Choroid plexus epithelial cell (primary cell): ENCODE measurements at regions not wholly inside any gene's neighbourhood (a gene's known extent, or its start where the extent isn't known, plus 50 kb on each side); places are given as distances from the start of the nearest gene placed in this dataset.

Source experiments
- DNase-seq: peaks from one replicate; pipeline ENCODE4 v3.0.0-alpha.2; 2010; ENCODE audit warnings: low read depth
- H3K4me3 ChIP-seq: 2 replicates; pipeline ENCODE4 v1.5.1; 2011; ENCODE audit warnings: low read depth, mild to moderate bottlenecking, control low read depth, low read length, moderate library complexity
- CTCF ChIP-seq: conservative IDR thresholded peaks from 2 replicates; pipeline ENCODE4 v1.5.1; 2011; ENCODE audit warnings: low read depth, mild to moderate bottlenecking, control low read depth, inconsistent platforms, low read length, moderate library complexity

DNA sequence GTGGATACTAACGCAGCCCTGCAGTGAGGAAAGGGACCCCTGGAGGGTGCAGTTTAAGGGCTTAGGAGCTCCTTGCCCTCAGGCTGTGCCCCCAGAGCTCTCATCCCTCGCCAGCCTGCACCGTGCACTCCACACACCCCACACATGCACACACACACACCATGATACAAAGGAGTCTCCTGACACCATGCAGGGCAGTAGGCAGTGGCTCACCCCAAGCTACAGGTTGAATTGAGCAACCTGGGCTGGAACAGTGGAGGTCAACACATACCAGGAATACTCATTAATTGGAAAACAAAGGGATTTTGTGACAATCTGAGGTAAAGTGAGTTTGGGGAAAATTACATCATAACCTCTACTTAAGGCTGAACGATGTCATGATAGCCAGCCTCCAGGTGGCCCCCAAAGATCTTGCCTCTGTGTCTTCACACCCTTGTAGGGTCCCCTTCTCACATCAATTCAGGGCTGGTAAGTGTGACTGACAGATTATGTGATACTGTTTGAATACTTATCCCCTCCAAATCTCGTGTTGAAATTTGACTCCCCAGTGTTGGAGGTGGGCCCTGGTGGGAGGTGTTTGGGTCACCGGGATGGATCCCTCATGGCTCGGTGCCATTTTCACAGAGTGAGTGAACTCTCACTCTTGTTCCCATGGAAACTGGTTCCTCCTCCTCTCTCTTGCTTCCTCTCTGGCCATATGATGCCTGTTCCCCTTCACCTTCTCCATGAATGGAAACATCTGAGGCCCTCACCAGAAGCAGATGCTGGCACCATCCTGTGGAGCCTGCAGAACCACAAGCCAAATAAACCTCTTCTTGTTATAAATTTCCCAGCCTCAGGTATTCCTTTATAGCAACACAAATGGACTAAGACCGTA lies 111.0 kb upstream of the RAB4A start:
- H3K4me3 ChIP-seq = no peak overlapping the region
- TF ChIP-seq CTCF = no peak
- peak; percentile 10 for DNase-seq

DNA sequence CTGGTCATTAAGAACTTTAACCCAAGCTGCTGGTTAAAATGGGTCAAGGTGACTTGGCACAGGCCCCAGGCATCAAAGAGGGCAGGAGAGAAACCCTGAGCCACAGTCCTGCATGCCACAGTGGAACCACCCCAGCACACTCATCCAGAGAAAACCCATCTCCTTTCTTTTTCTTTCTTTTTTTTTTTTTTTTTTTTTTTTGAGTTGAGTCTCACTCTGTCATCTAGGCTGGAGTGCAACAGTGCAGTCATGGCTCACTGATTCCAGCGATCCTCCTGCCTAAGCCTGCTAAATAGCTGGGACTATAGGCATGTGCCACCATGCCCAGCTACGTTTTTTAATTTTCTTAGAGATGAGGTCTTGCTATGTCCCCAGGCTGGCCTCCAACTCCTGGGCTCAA lies 109.2 kb upstream of the RAB4A start:
- DNase-seq = no peak
- H3K4me3 ChIP-seq = no peak overlapping the region
- no peak for TF ChIP-seq CTCF

DNA sequence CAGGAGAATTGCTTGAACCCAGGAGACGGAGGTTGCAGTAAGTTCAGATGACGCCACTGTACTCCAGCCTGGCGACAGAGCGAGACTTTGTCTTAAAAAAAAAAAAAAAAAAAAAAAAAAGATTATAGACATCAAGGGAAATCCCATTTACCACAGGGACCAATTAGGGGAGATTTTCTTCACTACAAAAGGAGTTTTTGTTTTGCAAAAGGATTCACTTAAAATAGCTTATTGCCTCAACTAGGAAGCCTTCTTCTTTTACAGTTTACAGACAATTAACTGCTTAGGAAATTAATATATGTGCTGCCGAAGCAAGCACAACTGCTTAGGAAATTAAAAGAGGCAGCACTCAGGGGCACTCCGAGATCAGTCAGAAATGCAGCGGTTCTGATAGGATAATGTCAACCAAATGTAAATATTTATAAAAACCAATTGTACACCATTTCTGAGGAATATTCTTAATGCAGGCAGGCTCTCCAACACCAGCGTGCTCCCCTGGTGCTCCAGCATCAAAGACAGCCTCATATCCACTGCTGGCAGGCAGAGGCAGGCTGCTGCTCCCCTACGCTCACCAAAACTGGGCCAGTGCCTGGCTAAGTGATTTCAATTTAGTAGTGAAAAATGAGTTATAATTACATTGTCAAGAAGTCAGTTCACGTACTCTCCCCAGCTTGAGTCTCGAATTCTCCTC lies 107.9 kb upstream of the RAB4A start:
- no peak overlapping the region for H3K4me3 ChIP-seq
- TF ChIP-seq CTCF = no peak
- DNase-seq = no peak

DNA sequence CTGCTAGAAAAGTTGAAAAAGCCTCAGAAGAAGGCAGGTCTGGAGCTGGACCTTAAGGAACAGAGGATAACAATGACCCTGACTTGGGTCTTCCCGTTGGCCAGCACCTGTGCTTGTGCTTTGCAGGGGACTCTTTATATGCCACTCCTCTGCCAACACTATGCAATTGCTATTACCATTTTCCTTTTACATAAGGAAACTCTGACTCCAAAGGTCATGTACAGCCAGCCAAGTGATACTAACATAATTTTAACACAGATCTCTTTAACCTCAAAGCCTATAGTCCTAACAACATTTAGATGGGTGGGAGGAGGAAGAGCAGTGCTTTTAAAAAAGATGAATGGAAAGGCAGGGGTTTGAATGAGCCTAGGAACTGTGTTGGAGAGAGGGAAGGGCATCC lies 106.6 kb upstream of the RAB4A start:
- H3K4me3 ChIP-seq = no peak overlapping the region
- no peak for DNase-seq
- no peak for TF ChIP-seq CTCF

DNA sequence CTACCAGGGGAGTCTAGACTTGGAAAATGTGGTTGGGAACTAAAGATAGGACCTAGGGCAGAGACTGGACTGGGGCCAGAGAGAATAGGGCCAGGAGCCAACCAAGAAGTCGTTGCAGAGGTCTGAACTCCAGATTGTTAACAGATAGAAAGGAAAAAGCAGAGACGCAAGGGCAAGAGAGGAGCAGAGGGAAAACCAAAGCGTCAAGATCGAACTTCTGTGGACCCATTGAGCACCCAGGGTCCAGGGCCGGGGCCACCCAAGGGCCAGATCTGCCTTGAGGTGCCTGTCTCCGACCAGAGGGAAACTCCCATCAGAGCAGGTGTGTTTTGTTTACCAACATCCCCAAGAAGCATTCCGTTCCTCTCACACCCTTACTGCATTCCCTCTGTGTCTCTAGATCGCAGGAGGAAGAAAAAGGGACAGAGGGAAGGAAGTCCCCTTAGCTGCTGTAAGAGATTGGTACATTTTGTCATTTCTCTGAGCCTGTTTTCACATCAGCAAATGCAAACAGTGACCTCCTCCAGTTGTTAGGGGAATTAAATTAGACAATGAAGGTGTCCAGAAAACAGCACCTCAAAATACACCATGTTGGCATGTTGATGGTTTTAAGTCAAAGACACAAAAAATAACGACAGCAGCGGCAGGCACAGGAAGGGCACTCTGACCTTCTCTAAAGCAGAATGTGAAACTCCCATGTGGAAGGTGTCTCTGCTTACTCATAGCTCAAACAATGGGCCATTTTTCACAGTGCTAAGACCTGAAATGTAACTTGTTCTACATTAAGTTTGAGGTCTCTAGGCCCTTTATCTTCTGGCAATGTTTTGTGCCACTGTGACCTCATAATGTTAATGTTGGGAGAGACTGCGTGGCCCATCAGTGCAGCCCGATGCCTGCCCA lies 105.8 kb upstream of the RAB4A start:
- no peak for TF ChIP-seq CTCF
- no peak for DNase-seq
- no peak overlapping the region for H3K4me3 ChIP-seq

GRCh38 chr1:229167318-229167717 lies 103.6 kb upstream of the RAB4A start:
- no peak overlapping the region for H3K4me3 ChIP-seq
- no peak for TF ChIP-seq CTCF
- DNase-seq = no peak
